CD4-positive, alpha-beta T cell treated with Interleukin-15 for 4 hours (primary cell): ENCODE measurements at regions not wholly inside any gene's neighbourhood (a gene's known extent, or its start where the extent isn't known, plus 50 kb on each side); places are given as distances from the start of the nearest gene placed in this dataset.
"Not testable (repeated sequence)": the region's sequence is repeated elsewhere in the genome, so short reads cannot be mapped to it uniquely, and the experiment has no call there.

Experiments used
- DNase-seq: peaks from one replicate; pipeline ENCODE4 v3.0.0-alpha.2; 2020; ENCODE audit warnings: low spot score

- no peak for DNase-seq
Measured at GRCh38 chr6:80930376-80930775, 822.1 kb downstream of the TENT5A start.

- DNase-seq, result no peak
Measured at GRCh38 chr6:80923816-80924215, 817.3 kb downstream of the BCKDHB start.

- DNase-seq, result no peak
Measured at GRCh38 chr6:80922916-80923455, 816.5 kb downstream of the BCKDHB start.

GRCh38 chr6:80921861-80922460 is 815.5 kb downstream of the BCKDHB start:
- no peak for DNase-seq

- DNase-seq, result no peak
Measured at GRCh38 chr6:80907831-80908230, 801.4 kb downstream of the BCKDHB start.

GRCh38 chr6:80903711-80904110 is 797.2 kb downstream of the BCKDHB start:
- no peak for DNase-seq

- no peak for DNase-seq
Measured at GRCh38 chr6:80886475-80886874, 780.0 kb downstream of the BCKDHB start.

- no peak for DNase-seq
Measured at GRCh38 chr6:80872951-80873308, 766.5 kb downstream of the BCKDHB start.

GRCh38 chr6:80872199-80872950 is 765.9 kb downstream of the BCKDHB start:
- DNase-seq, result no peak

- no peak for DNase-seq
Measured at GRCh38 chr6:80862756-80863155, 756.3 kb downstream of the BCKDHB start.

GRCh38 chr6:80860107-80860506 is 753.6 kb downstream of the BCKDHB start:
- DNase-seq, result no peak

GRCh38 chr6:80847973-80848372 is 741.5 kb downstream of the BCKDHB start:
- DNase-seq, result not testable (repeated sequence)

- no peak for DNase-seq
Measured at GRCh38 chr6:80832337-80832736, 725.9 kb downstream of the BCKDHB start.

- no peak for DNase-seq
Measured at GRCh38 chr6:80793411-80793810, 686.9 kb downstream of the BCKDHB start.

- DNase-seq, result no peak
Measured at GRCh38 chr6:80792151-80792550, 685.7 kb downstream of the BCKDHB start.

- no peak for DNase-seq
Measured at GRCh38 chr6:80789912-80790570, 683.6 kb downstream of the BCKDHB start.

GRCh38 chr6:80783271-80783670 is 676.8 kb downstream of the BCKDHB start:
- DNase-seq, result not testable (repeated sequence)

GRCh38 chr6:80771941-80772340 is 665.5 kb downstream of the BCKDHB start:
- no peak for DNase-seq

- DNase-seq, result no peak
Measured at GRCh38 chr6:80769106-80769505, 662.6 kb downstream of the BCKDHB start.

GRCh38 chr6:80767808-80768207 is 661.3 kb downstream of the BCKDHB start:
- no peak for DNase-seq

GRCh38 chr6:80744213-80744612 is 637.7 kb downstream of the BCKDHB start:
- DNase-seq, result no peak

- no peak for DNase-seq
Measured at GRCh38 chr6:80742481-80742880, 636.0 kb downstream of the BCKDHB start.

GRCh38 chr6:80733641-80734040 is 627.2 kb downstream of the BCKDHB start:
- no peak for DNase-seq
